ENCODE measurements at regions not wholly inside any gene's neighbourhood (a gene's known extent, or its start where the extent isn't known, plus 50 kb on each side); places are given as distances from the start of the nearest gene placed in this dataset.

GRCh38 chr2:181832015-181832414 lies 59.5 kb upstream of the ITPRID2 start:
- no peak for TF ChIP-seq POLR2A (IDR thresholded peaks at IDR 0.05)
- TF ChIP-seq CTCF (IDR thresholded peaks at IDR 0.05) = no peak

Measured in tibial nerve (tissue), 3 donors.